ENCODE measurements at regions not wholly inside any gene's neighbourhood (a gene's known extent, or its start where the extent isn't known, plus 50 kb on each side); places are given as distances from the start of the nearest gene placed in this dataset.

GRCh38 chr4:37757761-37758160, 68.7 kb upstream of the PGM2 start:
- peak overlapping the region; percentile 28; the same call in 1 of the 2 replicates for H2AFZ ChIP-seq

More at GRCh38 chr4:37757761-37758160, 68.7 kb upstream of the PGM2 start:
- Histone ChIP-seq H3K4me1 (ENCODE audit: insufficient read depth) (no peaks in the 10 kb centered on the region), H3K4me3 (no peak overlapping the region), H3K9me2 (ENCODE audit: insufficient read depth) (no peaks in the 10 kb centered on the region; the same call in 1 of the 2 replicates), H3K4me2 (no peak overlapping the region), H4K20me1 (replicated peaks; ENCODE audit: insufficient read depth) (no peaks in the 10 kb centered on the region), H3K36me3 (ENCODE audit: insufficient read depth) (no peaks in the 10 kb centered on the region), H3K27ac (ENCODE audit: low read depth) (no peak overlapping the region), H3K79me2 (replicated peaks; ENCODE audit: insufficient read depth) (no peaks in the 10 kb centered on the region), H3F3A (replicated peaks; ENCODE audit: low read depth) (no peaks in the 10 kb centered on the region), H3K27me3 (ENCODE audit: insufficient read depth) (no peaks in the 10 kb centered on the region)
- H3K4me3 Mint-ChIP-seq: no peak overlapping the region
- TF ChIP-seq STAT1 (IDR thresholded peaks at IDR 0.05; ENCODE audit: unreplicated experiment): no peak
- no peak for TF ChIP-seq ZNF114 (CRISPR knock-in tag; IDR thresholded peaks at IDR 0.05)
- no peak for TF ChIP-seq ZNF462 (CRISPR knock-in tag; IDR thresholded peaks at IDR 0.05)
- no peak for TF ChIP-seq EZH2 (IDR thresholded peaks at IDR 0.05; ENCODE audit: low read depth, unreplicated experiment)
- TF ChIP-seq ETS1 (IDR thresholded peaks at IDR 0.05): no peak
- TF ChIP-seq JUNB (IDR thresholded peaks at IDR 0.05; ENCODE audit: unreplicated experiment): no peak
- TF ChIP-seq CREB1 (CRISPR knock-in tag; IDR thresholded peaks at IDR 0.05; ENCODE audit: low read depth): no peak
- no peak for TF ChIP-seq EZH2phosphoT487 (IDR thresholded peaks at IDR 0.05; ENCODE audit: unreplicated experiment)
- no peak for TF ChIP-seq REST (IDR thresholded peaks at IDR 0.05; ENCODE audit: unreplicated experiment)
- no peak for TF ChIP-seq NANOG (IDR thresholded peaks at IDR 0.05; ENCODE audit: borderline replicate concordance)
- TF ChIP-seq CTCF (conservative IDR thresholded peaks at IDR 0.05; ENCODE audit: low read depth in 2 of 2): no peak
- DNase-seq (ENCODE audit: low spot score) (no peak), ATAC-seq (no peak)
- H3K36me3 Mint-ChIP-seq (ENCODE audit: low read depth): no peaks in the 10 kb centered on the region
- H3K27me3 Mint-ChIP-seq (ENCODE audit: insufficient read depth, low read depth, poor library complexity): peaks cover 9% of the 10 kb centered on the region
- H3K9me3 Mint-ChIP-seq: no peaks in the 10 kb centered on the region
- no peak overlapping the region for H3K27ac Mint-ChIP-seq
- peaks cover 2% of the 10 kb centered on the region; the same call in 1 of the 3 replicates for H3K4me1 Mint-ChIP-seq

Data from GM23338 (cell line).